ENCODE measurements at regions not wholly inside any gene's neighbourhood (a gene's known extent, or its start where the extent isn't known, plus 50 kb on each side); places are given as distances from the start of the nearest gene placed in this dataset.
"Not testable (repeated sequence)": the region's sequence is repeated elsewhere in the genome, so short reads cannot be mapped to it uniquely, and the experiment has no call there.

GRCh38 chr5:63894690-63895089 lies 67.6 kb downstream of the HTR1A start:
- no peak for DNase-seq

- no peak for DNase-seq
Measured at GRCh38 chr5:63878788-63879187, 83.5 kb downstream of the HTR1A start.

- no peak for DNase-seq
Measured at GRCh38 chr5:63877961-63878360, 84.3 kb downstream of the HTR1A start.

GRCh38 chr5:63860379-63860778 lies 101.9 kb downstream of the HTR1A start:
- no peak for DNase-seq

- DNase-seq = no peak
Measured at GRCh38 chr5:63854076-63854475, 108.2 kb downstream of the HTR1A start.

GRCh38 chr5:63843190-63843589 lies 119.1 kb downstream of the HTR1A start:
- DNase-seq = no peak

GRCh38 chr5:63837437-63837836 lies 124.8 kb downstream of the HTR1A start:
- DNase-seq = no peak

- DNase-seq = no peak
Measured at GRCh38 chr5:63831381-63831780, 130.9 kb downstream of the HTR1A start.

- no peak for DNase-seq
Measured at GRCh38 chr5:63825984-63826383, 136.3 kb downstream of the HTR1A start.

- no peak for DNase-seq
Measured at GRCh38 chr5:63823583-63823982, 138.7 kb downstream of the HTR1A start.

- no peak for DNase-seq
Measured at GRCh38 chr5:63822614-63823013, 139.6 kb downstream of the HTR1A start.

- no peak for DNase-seq
Measured at GRCh38 chr5:63820577-63820976, 141.7 kb downstream of the HTR1A start.

- DNase-seq = no peak
Measured at GRCh38 chr5:63812693-63813092, 149.6 kb downstream of the HTR1A start.

- DNase-seq = no peak
Measured at GRCh38 chr5:63811961-63812360, 150.3 kb downstream of the HTR1A start.

- no peak for DNase-seq
Measured at GRCh38 chr5:63811286-63811685, 151.0 kb downstream of the HTR1A start.

GRCh38 chr5:63805151-63805550 lies 157.1 kb downstream of the HTR1A start:
- no peak for DNase-seq

- no peak for DNase-seq
Measured at GRCh38 chr5:63803165-63803564, 159.1 kb downstream of the HTR1A start.

GRCh38 chr5:63794979-63795378 lies 167.3 kb downstream of the HTR1A start:
- no peak for DNase-seq

- no peak for DNase-seq
Measured at GRCh38 chr5:63794296-63794695, 167.9 kb downstream of the HTR1A start.

GRCh38 chr5:63774939-63775338 lies 187.3 kb downstream of the HTR1A start:
- DNase-seq = no peak

GRCh38 chr5:63768221-63768620 lies 194.0 kb downstream of the HTR1A start:
- no peak for DNase-seq

GRCh38 chr5:63760965-63761364 lies 201.3 kb downstream of the HTR1A start:
- DNase-seq = no peak

- no peak for DNase-seq
Measured at GRCh38 chr5:63743096-63743798, 219.0 kb downstream of the HTR1A start.

- not testable (repeated sequence) for DNase-seq
Measured at GRCh38 chr5:63732880-63733279, 229.4 kb downstream of the HTR1A start.

- no peak for DNase-seq
Measured at GRCh38 chr5:63727583-63727982, 234.7 kb downstream of the HTR1A start.

All from CD4-positive, alpha-beta T cell treated with Interleukin-17A for 1 hour (primary cell).